H1 (cell line): ENCODE measurements at regions not wholly inside any gene's neighbourhood (a gene's known extent, or its start where the extent isn't known, plus 50 kb on each side); places are given as distances from the start of the nearest gene placed in this dataset.

ENCODE experiments used
- CTCF ChIA-PET: fragments of 300-600 bp; sonication (Branson Sonifier 250); formaldehyde crosslinking; loops from one replicate; lab custom pipeline; 2021; ENCODE audit not compliant: partially characterized antibody; lab: Charles Lee
- POLR2A ChIA-PET: fragments of 300-600 bp; sonication (Branson Sonifier 250); formaldehyde crosslinking; loops from one replicate; lab custom pipeline; 2021; ENCODE audit warnings: inconsistent platforms; ENCODE audit not compliant: partially characterized antibody; lab: Charles Lee
- DNase-seq, 2 experiments: peaks; one replicate each; pipeline versions ENCODE4 v3.0.0 to v3.0.0-alpha.2; 2010 to 2022; ENCODE audit warnings: low spot score in 2 of 2, low read depth in 1 of 2, mixed read lengths in 1 of 2
- FAIRE-seq: peaks from 2 replicates; lab custom pipeline; 2011; peaks lifted over from hg19 to GRCh38; lab: Jason Lieb, UNC
- H2AFZ ChIP-seq: 2 replicates; pipeline ENCODE4 v1.8.1; 2012; ENCODE audit warnings: low read length, inconsistent platforms
- H2AK5ac ChIP-seq: 2 replicates; pipeline ENCODE4 v1.6.1; 2013; ENCODE audit warnings: low read depth, low read length
- H2BK120ac ChIP-seq: replicated peaks from 2 replicates; pipeline ENCODE3; 2013; ENCODE audit warnings: low read depth, low read length, inconsistent platforms
- H2BK12ac ChIP-seq: 2 replicates; pipeline ENCODE4 v1.6.1; 2013; ENCODE audit warnings: low read depth, low read length
- H2BK15ac ChIP-seq: 2 replicates; pipeline ENCODE4 v1.6.1; 2013; ENCODE audit warnings: low read length
- H2BK20ac ChIP-seq: 2 replicates; pipeline ENCODE4 v1.6.1; 2013; ENCODE audit warnings: low read length
- H2BK5ac ChIP-seq: 2 replicates; pipeline ENCODE4 v1.6.1; 2013; ENCODE audit warnings: low read depth, low read length
- H3K14ac ChIP-seq: 2 replicates; pipeline ENCODE4 v1.6.1; 2013; ENCODE audit warnings: inconsistent platforms; ENCODE audit not compliant: insufficient read length
- H3K18ac ChIP-seq: 2 replicates; pipeline ENCODE4 v1.6.1; 2013; ENCODE audit warnings: low read length; ENCODE audit errors: extremely low read depth
- H3K23ac ChIP-seq: 2 replicates; pipeline ENCODE4 v1.6.1; 2013; ENCODE audit warnings: inconsistent platforms; ENCODE audit not compliant: insufficient read length
- H3K23me2 ChIP-seq: 2 replicates; pipeline ENCODE4 v1.6.1; 2013; ENCODE audit warnings: low read depth, low read length
- H3K27ac ChIP-seq: 2 replicates; pipeline ENCODE4 v1.6.1; 2011; ENCODE audit warnings: low read depth, low read length, inconsistent platforms
- H3K27me3 ChIP-seq, 4 experiments: replicated peaks in 1 of 4; 1 replicate in 1 of 4; 2 replicates in 3 of 4; pipeline versions ENCODE4 v1.6.1 to v1.8.1; 2011 to 2013; ENCODE audit warnings: low read length in 3 of 4, mild to moderate bottlenecking in 3 of 4, inconsistent platforms in 2 of 4, mixed read lengths in 2 of 4, moderate library complexity in 1 of 4; ENCODE audit not compliant: control insufficient read depth in 3 of 4, insufficient read depth in 3 of 4; ENCODE audit errors: extremely low read depth in 1 of 4
- H3K36me3 ChIP-seq, 4 experiments: 2 replicates each; pipeline versions ENCODE4 v1.6.1 to v1.8.1; 2011 to 2013; ENCODE audit warnings: mild to moderate bottlenecking in 4 of 4, low read length in 3 of 4, moderate library complexity in 2 of 4, control low read depth in 1 of 4, inconsistent platforms in 1 of 4; ENCODE audit not compliant: insufficient read depth in 4 of 4, control insufficient read depth in 2 of 4
- H3K4ac ChIP-seq: replicated peaks from 2 replicates; pipeline ENCODE3; 2013; ENCODE audit warnings: low read length, low read depth, mixed read lengths, inconsistent platforms; ENCODE audit not compliant: insufficient read length
- H3K4me1 ChIP-seq, 4 experiments: replicated peaks in 1 of 4; 1 replicate in 1 of 4; 2 replicates in 3 of 4; pipeline versions ENCODE4 v1.6.1 to v1.8.1; 2011 to 2013; ENCODE audit warnings: low read length in 3 of 4, inconsistent platforms in 2 of 4, mixed read lengths in 1 of 4; ENCODE audit not compliant: insufficient read depth in 4 of 4, control insufficient read depth in 3 of 4
- H3K4me2 ChIP-seq, 2 experiments: 2 replicates each; pipeline versions ENCODE4 v1.6.1 to v1.8.1; 2011 to 2013; ENCODE audit warnings: low read depth in 2 of 2, low read length in 2 of 2, control low read depth in 1 of 2, inconsistent platforms in 1 of 2, mild to moderate bottlenecking in 1 of 2; ENCODE audit not compliant: insufficient read depth in 1 of 2
- H3K4me3 ChIP-seq, 4 experiments: fragments of 200-600, 300-600 bp in 1 of 4; sonication (generic), shearing (Covaris generic), sonication (Bioruptor Twin) in 1 of 4; 2 replicates each; pipeline versions ENCODE4 v1.5.1 to v1.8.1; 2011 to 2016; ENCODE audit warnings: low read length in 4 of 4, low read depth in 3 of 4, control low read depth in 2 of 4, inconsistent platforms in 2 of 4, mild to moderate bottlenecking in 2 of 4, mixed read lengths in 1 of 4, moderate library complexity in 1 of 4; ENCODE audit not compliant: insufficient read depth in 2 of 4; ENCODE audit errors: extremely low read depth in 1 of 4
- H3K56ac ChIP-seq: replicated peaks from 2 replicates; pipeline ENCODE3; 2013; ENCODE audit warnings: low read depth, mild to moderate bottlenecking, mixed read lengths, low read length, inconsistent platforms; ENCODE audit not compliant: insufficient read length
- H3K79me1 ChIP-seq: 2 replicates; pipeline ENCODE4 v1.6.1; 2013; ENCODE audit warnings: low read depth, low read length, control low read depth
- H3K79me2 ChIP-seq, 2 experiments: 2 replicates each; pipeline versions ENCODE4 v1.6.1 to v1.8.1; 2012 to 2013; ENCODE audit warnings: low read length in 2 of 2, mild to moderate bottlenecking in 2 of 2, inconsistent platforms in 1 of 2; ENCODE audit not compliant: insufficient read depth in 2 of 2, control insufficient read depth in 1 of 2
- H3K9ac ChIP-seq, 4 experiments: replicated peaks in 1 of 4; 1 replicate in 1 of 4; 2 replicates in 3 of 4; pipeline versions ENCODE4 v1.6.1 to v1.8.1; 2011 to 2013; ENCODE audit warnings: low read depth in 3 of 4, low read length in 3 of 4, control low read depth in 2 of 4, mild to moderate bottlenecking in 2 of 4, moderate library complexity in 2 of 4, inconsistent platforms in 1 of 4; ENCODE audit errors: extremely low read depth in 1 of 4
- H3K9me3 ChIP-seq, 2 experiments: 2 replicates each; pipeline versions ENCODE4 v1.6.1 to v1.8.1; 2012 to 2013; ENCODE audit warnings: mild to moderate bottlenecking in 2 of 2, moderate library complexity in 2 of 2, control low read depth in 1 of 2, inconsistent platforms in 1 of 2, low read depth in 1 of 2, low read length in 1 of 2, mixed read lengths in 1 of 2; ENCODE audit not compliant: insufficient read depth in 2 of 2
- H4K20me1 ChIP-seq, 2 experiments: replicated peaks in 1 of 2; 2 replicates each; pipeline versions ENCODE3 to v1.8.1; 2011 to 2013; ENCODE audit warnings: inconsistent platforms in 2 of 2, low read length in 2 of 2, mild to moderate bottlenecking in 1 of 2; ENCODE audit not compliant: insufficient read depth in 2 of 2, control insufficient read depth in 1 of 2
- H4K5ac ChIP-seq: 2 replicates; pipeline ENCODE4 v1.6.1; 2013; ENCODE audit warnings: low read length, low read depth, mixed read lengths, inconsistent platforms; ENCODE audit not compliant: insufficient read length
- H4K8ac ChIP-seq: 2 replicates; pipeline ENCODE4 v1.8.0; 2013; ENCODE audit warnings: mild to moderate bottlenecking, moderate library complexity, low read length, inconsistent platforms; ENCODE audit not compliant: insufficient read depth; ENCODE audit errors: extremely low read depth
- H4K91ac ChIP-seq: replicated peaks from 2 replicates; pipeline ENCODE3; 2013; ENCODE audit warnings: low read length, mixed read lengths, inconsistent platforms; ENCODE audit not compliant: insufficient read length
- E2F6 ChIP-seq: IDR thresholded peaks from 2 replicates; pipeline ENCODE4 v1.6.1; 2012; ENCODE audit warnings: inconsistent platforms
- GTF2F1 ChIP-seq: IDR thresholded peaks from 2 replicates; pipeline ENCODE4 v1.6.1; 2012; ENCODE audit warnings: low read depth, low read length, improper control_type of control experiment, borderline replicate concordance
- NANOG ChIP-seq: IDR thresholded peaks from 2 replicates; pipeline ENCODE4 v1.6.1; 2011; ENCODE audit warnings: low read length, low read depth, mild to moderate bottlenecking, inconsistent platforms; ENCODE audit not compliant: insufficient read depth, poor library complexity, severe bottlenecking
- POLR2A ChIP-seq, 2 experiments: IDR thresholded peaks; 1 replicate in 1 of 2; 2 replicates in 1 of 2; pipeline ENCODE4 v1.6.1; 2011; ENCODE audit warnings: low read depth in 2 of 2, low read length in 2 of 2, mild to moderate bottlenecking in 2 of 2; ENCODE audit errors: control extremely low read depth in 1 of 2
- SIRT6 ChIP-seq: IDR thresholded peaks from one replicate; pipeline ENCODE4 v1.7.1; 2012; ENCODE audit warnings: low read length, inconsistent platforms
- WGBS, 2 experiments: shearing (Covaris generic) in 1 of 2; methylation state at CpG; one replicate each; pipeline versions ENCODE4 v1.1.6 to v1.1.7; 2013 to 2015; ENCODE audit warnings: low lambda C conversion rate in 2 of 2, mixed read lengths in 2 of 2, inconsistent platforms in 1 of 2, low coverage in 1 of 2, missing lambda C conversion rate in 1 of 2; ENCODE audit not compliant: insufficient replicate concordance in 2 of 2, insufficient coverage in 1 of 2, insufficient read length in 1 of 2; ENCODE audit errors: extremely low coverage in 1 of 2, missing lambda C conversion rate in 1 of 2; 5-methylcytosine and 5-hydroxymethylcytosine counted together
- TF ChIP-seq, protein P1 (sequence below): IDR thresholded peaks from 2 replicates; pipeline ENCODE4 v1.6.1; 2011; ENCODE audit warnings: low read length, improper control_type of control experiment

DNA sequence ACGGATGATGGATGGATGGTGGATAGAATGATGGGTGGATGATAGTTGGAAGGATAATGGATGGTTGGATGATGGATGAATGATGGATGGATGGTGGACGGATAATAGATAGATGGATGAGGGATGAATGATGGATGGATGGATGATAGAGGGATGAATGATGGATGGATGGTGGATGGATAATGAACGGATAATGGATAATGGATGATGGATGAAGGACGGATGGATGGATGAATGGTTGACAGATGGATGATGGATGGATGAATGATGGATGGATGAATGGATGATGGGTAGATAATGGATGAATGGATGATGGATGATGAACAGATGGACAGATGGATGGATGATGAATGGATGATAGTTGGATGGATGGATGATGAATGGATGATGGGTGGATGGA, 255.1 kb downstream of the NPHP4 start:
- Histone ChIP-seq H2BK20ac (no peak overlapping the region), H2AFZ (no peak overlapping the region), H3K18ac (no peak overlapping the region), H3K4me1 (no peaks in the 10 kb centered on the region), H3K4me3 (no peak overlapping the region), H2BK15ac (no peak overlapping the region), H3K14ac (no peak overlapping the region), H3K23me2 (peaks cover 13% of the 10 kb centered on the region; the same call in 1 of the 2 replicates), H3K36me3 (no peaks in the 10 kb centered on the region), H3K9me3 (no peaks in the 10 kb centered on the region), H3K27me3 (no peaks in the 10 kb centered on the region; a peak in 1 of 7 replicates), H4K8ac (no peak overlapping the region), H3K79me1 (no peaks in the 10 kb centered on the region), H2BK120ac (no peak overlapping the region), H4K20me1 (peaks cover 0 to 5% of the 10 kb centered on the region in 2 experiments), H4K91ac (no peak overlapping the region), H3K79me2 (no peaks in the 10 kb centered on the region), H2BK12ac (no peak overlapping the region), H3K9ac (no peak overlapping the region), H3K4me2 (no peak overlapping the region), H2AK5ac (no peak overlapping the region), H3K27ac (no peak overlapping the region), H3K4ac (no peak overlapping the region), H3K23ac (no peak overlapping the region), H2BK5ac (no peak overlapping the region), H3K56ac (peak overlapping the region; percentile 83), H4K5ac (no peak overlapping the region)
- DNase-seq (no peak), FAIRE-seq (no peak)
- 66 to 100% methylated on average over 4 of the region's 4 CpGs for WGBS, 2 experiments
- TF ChIP-seq SIRT6 (no peak), POLR2A (IDR thresholded peaks at IDR 0.05; ENCODE audit: control extremely low read depth in 1 of 2, low read depth in 2 of 2, low read length in 2 of 2) (no peak), GTF2F1 (no peak), NANOG (no peak), E2F6 (no peak)
- TF ChIP-seq, protein P1, sequence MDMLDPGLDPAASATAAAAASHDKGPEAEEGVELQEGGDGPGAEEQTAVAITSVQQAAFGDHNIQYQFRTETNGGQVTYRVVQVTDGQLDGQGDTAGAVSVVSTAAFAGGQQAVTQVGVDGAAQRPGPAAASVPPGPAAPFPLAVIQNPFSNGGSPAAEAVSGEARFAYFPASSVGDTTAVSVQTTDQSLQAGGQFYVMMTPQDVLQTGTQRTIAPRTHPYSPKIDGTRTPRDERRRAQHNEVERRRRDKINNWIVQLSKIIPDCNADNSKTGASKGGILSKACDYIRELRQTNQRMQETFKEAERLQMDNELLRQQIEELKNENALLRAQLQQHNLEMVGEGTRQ, result no peak
- CTCF ChIA-PET, result interaction anchor here (1.3 to 4.5 kb wide), 2 partner anchors 8 to 95 kb away, joined by 3 to 36 read pairs; no protein-coding TSS in a partner anchor
- POLR2A ChIA-PET, result no interaction called here
